Cardiac septum (tissue), 1 donor: ENCODE measurements at regions not wholly inside any gene's neighbourhood (a gene's known extent, or its start where the extent isn't known, plus 50 kb on each side); places are given as distances from the start of the nearest gene placed in this dataset. TPM values are rescaled to one million over a fixed set of nuclear protein-coding genes. Genes with fewer than 3 reads are reported as not detected.
"Not testable (repeated sequence)": the region's sequence is repeated elsewhere in the genome, so short reads cannot be mapped to it uniquely, and the experiment has no call there.

Source experiments
- DNase-seq: peaks from one replicate; pipeline ENCODE4 v3.0.0-alpha.2; 2020; ENCODE audit warnings: low spot score
- intact Hi-C: fragments of 100-400 bp; cut with DNase I; formaldehyde crosslinking; loops from one replicate; pipeline ENCODE4 v1.14.0; 2022
- microRNA-seq: library from miRNA; unstranded; fragments of <30 nt; microRNA quantifications from one replicate; pipeline ENCODE4 v1.2.0, GENCODE V29; 2020
- donor health status: DM: no; HTN: no; CAD: no.

DNA sequence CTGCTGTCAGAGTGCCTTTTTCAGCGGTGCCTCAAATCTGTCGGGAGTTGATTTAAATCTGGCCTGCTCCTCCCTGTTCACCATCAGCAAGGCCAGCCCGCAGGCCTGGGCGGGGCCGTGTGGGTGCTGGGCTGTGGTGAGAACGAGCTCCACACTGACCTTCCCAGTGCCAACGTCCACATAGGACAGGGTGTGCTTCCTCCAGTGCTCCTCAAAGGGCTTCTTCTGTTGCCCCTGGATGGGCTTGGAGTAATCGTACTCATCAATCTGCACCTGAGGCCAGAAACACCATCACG, 50.2 kb upstream of the LPCAT1 start:
- intact Hi-C loops, DNase-seq: not testable (repeated sequence)

DNA sequence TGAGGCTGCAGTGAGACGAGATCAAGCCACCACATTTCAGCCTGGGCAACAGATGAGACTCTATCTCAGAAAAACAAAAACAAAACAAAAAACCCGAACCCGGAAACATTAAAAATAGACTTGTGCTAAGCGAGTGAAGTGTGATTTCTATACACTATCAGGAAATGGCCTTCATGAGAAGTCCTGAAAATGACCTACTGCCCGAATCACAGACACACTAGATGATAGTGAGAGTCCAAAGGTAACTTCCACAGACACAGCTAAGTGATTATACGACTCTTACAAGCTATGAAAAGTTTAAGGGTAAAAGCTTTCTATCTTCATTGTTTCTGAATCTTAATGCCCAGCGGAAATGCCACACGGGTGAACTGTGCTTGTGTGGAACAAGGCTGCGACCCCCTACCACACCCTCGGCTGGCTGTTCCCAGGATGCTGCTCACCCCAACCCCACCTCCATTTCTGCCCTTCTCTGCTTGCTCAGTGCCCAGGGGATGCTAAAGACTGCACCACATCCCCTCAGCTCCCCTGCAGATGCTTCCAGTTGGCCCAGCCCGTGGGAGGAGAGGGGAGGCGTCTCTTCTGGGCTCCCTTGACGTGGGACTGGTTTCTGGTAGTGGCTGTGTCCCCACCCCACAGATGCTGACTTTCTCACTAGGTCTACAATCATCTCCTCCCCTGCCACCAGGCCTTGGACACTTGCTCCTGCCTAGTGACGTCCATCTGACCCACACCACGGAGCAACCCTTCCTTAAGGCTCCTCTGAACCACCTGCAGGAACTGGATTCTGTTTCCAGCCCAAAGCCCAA, 49.7 kb upstream of the LPCAT1 start:
- DNase-seq, intact Hi-C loops: not testable (repeated sequence)

Small RNAs in the stretch of these regions (microRNA-seq; reads per million reads assigned to microRNA genes)
- not detected for gene MIR4277
